PC-3 (cell line): ENCODE measurements at regions not wholly inside any gene's neighbourhood (a gene's known extent, or its start where the extent isn't known, plus 50 kb on each side); places are given as distances from the start of the nearest gene placed in this dataset.

ENCODE experiments used
- EZH2phosphoT487 ChIP-seq: fragments of 300-600 bp; sonication (generic); IDR thresholded peaks from 2 replicates; pipeline ENCODE4 v1.6.1; 2018; ENCODE audit warnings: mild to moderate bottlenecking, antibody characterized with exemption, low read length, borderline replicate concordance
- TF ChIP-seq, protein P1 (sequence below): fragments of 300-600 bp; sonication (generic); conservative IDR thresholded peaks from 2 replicates; pipeline ENCODE4 v1.5.1; 2017; ENCODE audit warnings: antibody characterized with exemption, low read depth, mild to moderate bottlenecking, low read length

DNA sequence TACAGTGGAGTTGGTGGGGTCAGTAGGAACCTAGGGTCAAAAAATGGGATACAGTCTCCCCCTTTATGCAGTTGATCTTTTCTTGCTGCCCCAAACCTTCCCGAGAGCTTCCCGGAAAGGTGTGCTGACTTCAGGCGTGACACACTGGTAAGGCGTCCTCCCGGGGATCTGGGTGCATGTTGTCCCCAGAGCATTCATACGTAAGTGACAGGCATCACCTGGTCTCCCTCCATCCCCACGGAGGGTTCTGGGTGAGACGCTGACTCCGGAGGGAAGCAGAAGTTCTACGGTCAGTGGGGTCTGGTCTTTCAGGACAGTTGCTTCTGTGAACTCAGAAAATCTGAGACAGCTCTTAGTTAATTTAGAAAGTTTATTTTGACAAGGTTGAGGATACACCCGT lies 159.6 kb upstream of the RTL1 start:
- TF ChIP-seq EZH2phosphoT487 = no peak
- TF ChIP-seq, protein P1, sequence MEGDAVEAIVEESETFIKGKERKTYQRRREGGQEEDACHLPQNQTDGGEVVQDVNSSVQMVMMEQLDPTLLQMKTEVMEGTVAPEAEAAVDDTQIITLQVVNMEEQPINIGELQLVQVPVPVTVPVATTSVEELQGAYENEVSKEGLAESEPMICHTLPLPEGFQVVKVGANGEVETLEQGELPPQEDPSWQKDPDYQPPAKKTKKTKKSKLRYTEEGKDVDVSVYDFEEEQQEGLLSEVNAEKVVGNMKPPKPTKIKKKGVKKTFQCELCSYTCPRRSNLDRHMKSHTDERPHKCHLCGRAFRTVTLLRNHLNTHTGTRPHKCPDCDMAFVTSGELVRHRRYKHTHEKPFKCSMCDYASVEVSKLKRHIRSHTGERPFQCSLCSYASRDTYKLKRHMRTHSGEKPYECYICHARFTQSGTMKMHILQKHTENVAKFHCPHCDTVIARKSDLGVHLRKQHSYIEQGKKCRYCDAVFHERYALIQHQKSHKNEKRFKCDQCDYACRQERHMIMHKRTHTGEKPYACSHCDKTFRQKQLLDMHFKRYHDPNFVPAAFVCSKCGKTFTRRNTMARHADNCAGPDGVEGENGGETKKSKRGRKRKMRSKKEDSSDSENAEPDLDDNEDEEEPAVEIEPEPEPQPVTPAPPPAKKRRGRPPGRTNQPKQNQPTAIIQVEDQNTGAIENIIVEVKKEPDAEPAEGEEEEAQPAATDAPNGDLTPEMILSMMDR = no peak
